OCI-LY7 (cell line): ENCODE measurements at regions not wholly inside any gene's neighbourhood (a gene's known extent, or its start where the extent isn't known, plus 50 kb on each side); places are given as distances from the start of the nearest gene placed in this dataset.

Source experiments
- BruUV-seq: library from RNA; stranded (reverse); fragments of 400-500 nt; replicated peaks from 2 replicates; lab custom pipeline; 2021; lab: Mats Ljungman, UMichigan
- CTCF ChIA-PET: fragments of 300-600 bp; sonication (Branson Sonifier 250); formaldehyde crosslinking; loops from one replicate; lab custom pipeline; 2022; ENCODE audit warnings: antibody characterized with exemption; ENCODE audit not compliant: unreplicated experiment; lab: Charles Lee
- POLR2A ChIA-PET: fragments of 300-600 bp; sonication (Branson Sonifier 250); formaldehyde crosslinking; loops from one replicate; lab custom pipeline; 2022; ENCODE audit warnings: antibody characterized with exemption; lab: Charles Lee
- DNase-seq: peaks from one replicate; pipeline ENCODE4 v3.0.0-alpha.2; 2015; ENCODE audit warnings: low spot score
- H2AFZ ChIP-seq: fragments of 200-600 bp; sonication (generic), shearing (Covaris generic); 2 replicates; pipeline ENCODE4 v1.6.1; 2014; ENCODE audit warnings: mild to moderate bottlenecking, antibody characterized with exemption, low read length, moderate library complexity
- H3K27ac ChIP-seq: fragments of 200-600 bp; sonication (generic); 2 replicates; pipeline ENCODE4 v1.5.1; 2014; ENCODE audit warnings: mixed run types, low read depth, mild to moderate bottlenecking, moderate library complexity, low read length, inconsistent platforms; ENCODE audit not compliant: poor library complexity, severe bottlenecking
- H3K36me3 ChIP-seq: fragments of 200-600 bp; sonication (generic); 2 replicates; pipeline ENCODE4 v1.6.1; 2014; ENCODE audit warnings: mild to moderate bottlenecking, antibody characterized with exemption, low read length, moderate library complexity, mixed read lengths; ENCODE audit not compliant: insufficient read depth
- H3K4me1 ChIP-seq: fragments of 200-600 bp; sonication (generic); 2 replicates; pipeline ENCODE4 v1.5.1; 2014; ENCODE audit warnings: mild to moderate bottlenecking, low read length; ENCODE audit not compliant: insufficient read depth, poor library complexity, severe bottlenecking
- H3K4me2 ChIP-seq: fragments of 200-600 bp; sonication (generic); 2 replicates; pipeline ENCODE4 v1.6.1; 2014; ENCODE audit warnings: mild to moderate bottlenecking, low read length
- H3K4me3 ChIP-seq: fragments of 200-600 bp; sonication (generic); 2 replicates; pipeline ENCODE4 v1.5.1; 2014; ENCODE audit warnings: mild to moderate bottlenecking, low read depth, low read length; ENCODE audit not compliant: poor library complexity, severe bottlenecking
- H3K79me2 ChIP-seq: fragments of 200-600 bp; sonication (generic); 2 replicates; pipeline ENCODE4 v1.6.1; 2016; ENCODE audit warnings: low read depth, mild to moderate bottlenecking, low read length, moderate library complexity, mixed read lengths; ENCODE audit not compliant: insufficient read depth
- H3K9me2 ChIP-seq: fragments of 200-600 bp; sonication (generic); 2 replicates; pipeline ENCODE4 v1.6.1; 2016; ENCODE audit warnings: mild to moderate bottlenecking, low read length, mixed read lengths; ENCODE audit not compliant: insufficient read depth
- H3K9me3 ChIP-seq: fragments of 200-600 bp; sonication (generic); 2 replicates; pipeline ENCODE4 v1.6.1; 2014; ENCODE audit warnings: mild to moderate bottlenecking, mixed run types, low read length, mixed read lengths
- H4K20me1 ChIP-seq: fragments of 200-600 bp; sonication (generic); 2 replicates; pipeline ENCODE4 v1.6.1; 2014; ENCODE audit warnings: mild to moderate bottlenecking, antibody characterized with exemption, low read length, moderate library complexity, mixed read lengths; ENCODE audit not compliant: insufficient read depth
- EZH2phosphoT487 ChIP-seq: fragments of 200-600 bp; sonication (generic); IDR thresholded peaks from 2 replicates; pipeline ENCODE4 v1.6.1; 2018; ENCODE audit warnings: low read depth, borderline replicate concordance, mild to moderate bottlenecking, mixed run types, antibody characterized with exemption, low read length, moderate library complexity, mixed read lengths
- intact Hi-C: fragments of 100-400 bp; cut with micrococcal nuclease; formaldehyde crosslinking; loops from one replicate; pipeline ENCODE4 v1.10.0; 2022; ENCODE audit not compliant: unreplicated experiment
- TF ChIP-seq, protein P1 (sequence below): fragments of 200-600 bp; sonication (generic); conservative IDR thresholded peaks from 2 replicates; pipeline ENCODE4 v1.5.1; 2014; ENCODE audit warnings: mild to moderate bottlenecking, antibody characterized with exemption, low read length, moderate library complexity, mixed read lengths

DNA sequence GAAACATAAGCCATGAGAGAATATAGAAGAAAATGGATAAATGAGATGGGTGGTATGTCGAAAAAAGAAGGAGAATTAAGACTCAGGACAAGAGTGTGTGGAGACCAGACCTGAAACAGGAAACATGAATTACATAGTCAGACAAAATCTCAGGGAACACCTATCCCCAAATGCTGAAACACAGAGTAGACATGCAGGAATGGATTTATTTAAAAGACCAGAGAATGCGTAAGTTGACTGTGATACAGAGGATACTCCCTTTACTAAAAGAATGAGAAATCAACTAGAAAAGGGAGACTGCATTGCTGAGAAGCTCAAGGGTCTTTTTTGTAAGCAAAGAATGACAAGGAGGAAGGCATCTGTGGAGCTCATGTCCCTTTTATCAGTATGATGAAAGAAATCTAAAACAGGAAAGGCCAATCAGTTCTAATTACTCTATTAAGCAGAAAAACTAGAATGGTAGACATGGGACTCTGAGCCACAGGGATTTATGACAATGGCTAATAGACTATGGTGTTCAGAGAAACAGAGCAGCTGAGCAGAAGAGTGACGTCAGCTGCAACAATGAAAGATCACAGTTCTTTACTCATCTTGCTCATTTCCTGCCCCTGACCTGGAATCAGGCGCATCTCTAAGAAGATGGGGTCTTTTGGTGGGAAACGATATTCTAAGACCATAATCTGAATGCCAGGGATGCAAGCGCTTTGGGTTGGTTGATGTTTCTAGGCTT lies 138.9 kb upstream of the DHRS4 start:
- BruUV-seq: no TSS peak
- DNase-seq: no peak
- Histone ChIP-seq H2AFZ (no peak overlapping the region), H3K4me3 (no peak overlapping the region), H3K79me2 (no peaks in the 10 kb centered on the region), H3K27ac (no peak overlapping the region), H3K4me1 (no peaks in the 10 kb centered on the region), H4K20me1 (no peaks in the 10 kb centered on the region), H3K9me3 (no peaks in the 10 kb centered on the region), H3K36me3 (no peaks in the 10 kb centered on the region), H3K9me2 (no peaks in the 10 kb centered on the region), H3K4me2 (no peak overlapping the region)
- intact Hi-C loops: no loop called here
- ChIA-PET CTCF (no interaction called here), POLR2A (no interaction called here)
- no peak for TF ChIP-seq EZH2phosphoT487
- TF ChIP-seq, protein P1, sequence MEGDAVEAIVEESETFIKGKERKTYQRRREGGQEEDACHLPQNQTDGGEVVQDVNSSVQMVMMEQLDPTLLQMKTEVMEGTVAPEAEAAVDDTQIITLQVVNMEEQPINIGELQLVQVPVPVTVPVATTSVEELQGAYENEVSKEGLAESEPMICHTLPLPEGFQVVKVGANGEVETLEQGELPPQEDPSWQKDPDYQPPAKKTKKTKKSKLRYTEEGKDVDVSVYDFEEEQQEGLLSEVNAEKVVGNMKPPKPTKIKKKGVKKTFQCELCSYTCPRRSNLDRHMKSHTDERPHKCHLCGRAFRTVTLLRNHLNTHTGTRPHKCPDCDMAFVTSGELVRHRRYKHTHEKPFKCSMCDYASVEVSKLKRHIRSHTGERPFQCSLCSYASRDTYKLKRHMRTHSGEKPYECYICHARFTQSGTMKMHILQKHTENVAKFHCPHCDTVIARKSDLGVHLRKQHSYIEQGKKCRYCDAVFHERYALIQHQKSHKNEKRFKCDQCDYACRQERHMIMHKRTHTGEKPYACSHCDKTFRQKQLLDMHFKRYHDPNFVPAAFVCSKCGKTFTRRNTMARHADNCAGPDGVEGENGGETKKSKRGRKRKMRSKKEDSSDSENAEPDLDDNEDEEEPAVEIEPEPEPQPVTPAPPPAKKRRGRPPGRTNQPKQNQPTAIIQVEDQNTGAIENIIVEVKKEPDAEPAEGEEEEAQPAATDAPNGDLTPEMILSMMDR: no peak

DNA sequence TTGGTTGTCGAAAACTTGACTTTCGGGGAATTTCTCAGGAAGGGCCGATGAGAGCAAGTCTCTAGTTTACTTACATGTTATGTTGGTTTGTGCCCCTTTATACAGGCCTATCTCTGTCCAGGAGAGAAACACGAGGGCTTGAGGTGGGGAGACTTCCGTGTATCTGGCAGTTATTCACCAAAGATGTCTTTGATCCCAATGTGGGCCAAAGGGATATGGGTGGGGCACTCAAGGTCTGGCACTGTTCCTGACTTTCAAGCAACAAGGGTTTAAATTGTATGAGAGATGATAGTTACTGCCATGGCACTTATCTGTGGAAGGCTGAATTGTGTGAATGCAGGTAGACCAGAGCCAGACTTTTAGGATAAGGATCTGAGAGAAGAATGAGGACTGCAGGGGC lies 137.2 kb upstream of the DHRS4 start:
- POLR2A ChIA-PET: no interaction called here
- no peak overlapping the region for H3K4me2 ChIP-seq
- H3K9me2 ChIP-seq: no peaks in the 10 kb centered on the region
- no peak for DNase-seq
- H2AFZ ChIP-seq: no peak overlapping the region
- CTCF ChIA-PET: no interaction called here
- no peaks in the 10 kb centered on the region for H3K4me1 ChIP-seq
- no peaks in the 10 kb centered on the region for H4K20me1 ChIP-seq
- no peaks in the 10 kb centered on the region for H3K36me3 ChIP-seq
- intact Hi-C loops: no loop called here
- H3K9me3 ChIP-seq: no peaks in the 10 kb centered on the region
- no peak overlapping the region for H3K27ac ChIP-seq
- BruUV-seq: no TSS peak
- H3K4me3 ChIP-seq: no peak overlapping the region
- TF ChIP-seq, protein P1: no peak
- no peak for TF ChIP-seq EZH2phosphoT487
- H3K79me2 ChIP-seq: no peaks in the 10 kb centered on the region

DNA sequence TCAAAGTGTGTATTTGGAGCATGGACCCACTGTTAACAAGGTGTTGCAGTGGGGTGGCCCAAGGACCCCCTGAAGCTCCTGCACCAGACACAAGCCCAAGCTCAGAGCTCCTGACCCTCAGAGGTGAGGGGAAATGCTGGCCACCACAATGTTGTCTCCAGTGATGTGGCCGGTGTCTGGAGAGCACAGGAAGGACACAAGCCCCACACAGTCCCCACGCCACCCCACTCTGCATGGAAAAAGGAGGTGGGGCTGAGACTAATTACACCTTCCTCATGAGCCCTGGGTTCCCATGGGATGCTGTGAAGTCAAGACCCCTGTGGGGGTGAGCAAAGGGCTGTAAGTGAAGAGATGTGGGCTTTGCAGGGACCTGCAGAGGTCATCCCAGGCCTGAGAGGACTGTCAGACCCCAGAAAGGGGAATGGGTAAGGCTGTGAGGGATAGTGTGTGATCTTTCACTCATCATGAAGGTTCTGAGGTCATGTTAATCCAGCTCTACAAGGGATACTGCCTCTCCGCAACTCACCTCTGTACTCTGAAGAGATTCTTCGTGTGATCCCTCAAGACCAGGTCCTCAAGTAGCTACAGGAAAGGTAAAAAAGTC lies 136.3 kb upstream of the DHRS4 start:
- Histone ChIP-seq H4K20me1 (no peaks in the 10 kb centered on the region), H3K36me3 (no peaks in the 10 kb centered on the region), H3K4me3 (no peak overlapping the region), H3K27ac (no peak overlapping the region), H3K9me2 (no peaks in the 10 kb centered on the region), H3K4me1 (no peaks in the 10 kb centered on the region), H2AFZ (no peak overlapping the region), H3K9me3 (no peaks in the 10 kb centered on the region), H3K79me2 (no peaks in the 10 kb centered on the region), H3K4me2 (no peak overlapping the region)
- BruUV-seq: no TSS peak
- no peak for DNase-seq
- ChIA-PET POLR2A (no interaction called here), CTCF (no interaction called here)
- intact Hi-C loops: no loop called here
- TF ChIP-seq EZH2phosphoT487: no peak
- TF ChIP-seq, protein P1: no peak
